Activated T-helper 1 cell treated with anti-CD3 and anti-CD28 coated beads, Interleukin-12 subunit alpha, Interleukin-12 subunit beta, Interleukin-2, Interleukin-4 antibody, amounts not matched to agents 30 ng/mL and 10 ng/mL and 1 ng/mL, durations not matched to agents 14 hours and 24 hours and 36 hours (primary cell): ENCODE measurements at regions not wholly inside any gene's neighbourhood (a gene's known extent, or its start where the extent isn't known, plus 50 kb on each side); places are given as distances from the start of the nearest gene placed in this dataset.

ENCODE experiments used
- DNase-seq: peaks from one replicate; pipeline ENCODE4 v3.0.0; 2021; ENCODE audit warnings: low spot score
- H3K27ac Mint-ChIP-seq: one replicate; pipeline ENCODE4 v1.8.0; 2021; ENCODE audit warnings: mild to moderate bottlenecking, mixed read lengths
- H3K27me3 Mint-ChIP-seq: one replicate; pipeline ENCODE4 v1.8.0; 2022; ENCODE audit warnings: mild to moderate bottlenecking, moderate library complexity, mixed read lengths; ENCODE audit not compliant: insufficient read depth
- H3K36me3 Mint-ChIP-seq: one replicate; pipeline ENCODE4 v1.8.0; 2021; ENCODE audit warnings: low read depth, mixed read lengths
- H3K4me1 Mint-ChIP-seq: one replicate; pipeline ENCODE4 v1.8.0; 2021; ENCODE audit warnings: low read depth, mixed read lengths
- H3K4me3 Mint-ChIP-seq: one replicate; pipeline ENCODE4 v1.8.0; 2021; ENCODE audit warnings: mild to moderate bottlenecking, moderate library complexity, mixed read lengths
- H3K9me3 Mint-ChIP-seq: one replicate; pipeline ENCODE4 v1.8.0; 2021; ENCODE audit warnings: mixed read lengths
- intact Hi-C: fragments of 100-400 bp; cut with micrococcal nuclease; formaldehyde crosslinking; loops from one replicate; pipeline ENCODE4 v1.15.1; 2024

DNA sequence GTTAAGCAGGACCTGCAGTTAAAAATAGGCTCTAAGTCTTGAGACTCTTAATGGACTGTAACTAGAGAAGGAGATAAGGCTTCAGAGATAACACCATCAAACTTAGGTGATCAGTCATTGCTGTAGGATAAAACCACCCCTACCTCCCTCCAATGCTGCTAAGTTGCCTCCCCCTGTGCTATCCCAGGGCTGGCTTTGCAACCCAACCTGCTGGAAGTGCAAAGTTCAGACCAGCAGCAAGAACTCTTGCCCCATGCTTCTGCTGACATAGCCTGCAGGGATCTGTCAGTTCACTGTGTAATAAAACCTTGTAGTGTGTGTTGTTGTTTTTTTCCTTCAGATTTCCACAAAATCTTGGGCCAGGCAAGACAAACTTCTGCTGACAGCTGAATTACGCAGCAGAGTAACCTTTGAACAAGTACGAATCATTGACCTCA is 57.4 kb upstream of the EPB41L3 start:
- H3K4me1 Mint-ChIP-seq = no peaks in the 10 kb centered on the region
- no peaks in the 10 kb centered on the region for H3K36me3 Mint-ChIP-seq
- H3K27me3 Mint-ChIP-seq = no peaks in the 10 kb centered on the region
- intact Hi-C loops = loop anchor here (10.0 kb wide), 1 partner anchor 294 kb away; the partner anchor contains the start of gene TMEM200C
- no peak overlapping the region for H3K27ac Mint-ChIP-seq
- no peak overlapping the region for H3K4me3 Mint-ChIP-seq
- no peak for DNase-seq
- H3K9me3 Mint-ChIP-seq = no peaks in the 10 kb centered on the region

- Mint-ChIP-seq H3K4me3 (no peak overlapping the region), H3K9me3 (no peaks in the 10 kb centered on the region), H3K4me1 (no peaks in the 10 kb centered on the region), H3K27ac (no peak overlapping the region), H3K36me3 (no peaks in the 10 kb centered on the region), H3K27me3 (no peaks in the 10 kb centered on the region)
- intact Hi-C loops = loop anchor here (10.0 kb wide), 1 partner anchor 294 kb away; the partner anchor contains the start of gene TMEM200C
- no peak for DNase-seq
Measured at GRCh38 chr18:5600378-5601071, 56.7 kb upstream of the EPB41L3 start.

GRCh38 chr18:5596585-5596984 is 52.8 kb upstream of the EPB41L3 start:
- no peaks in the 10 kb centered on the region for H3K36me3 Mint-ChIP-seq
- no peaks in the 10 kb centered on the region for H3K9me3 Mint-ChIP-seq
- intact Hi-C loops = no loop called here
- no peaks in the 10 kb centered on the region for H3K27me3 Mint-ChIP-seq
- H3K4me3 Mint-ChIP-seq = no peak overlapping the region
- DNase-seq = no peak
- no peaks in the 10 kb centered on the region for H3K4me1 Mint-ChIP-seq
- no peak overlapping the region for H3K27ac Mint-ChIP-seq
